SK-N-SH (cell line): ENCODE measurements at regions not wholly inside any gene's neighbourhood (a gene's known extent, or its start where the extent isn't known, plus 50 kb on each side); places are given as distances from the start of the nearest gene placed in this dataset.

Experiments
- CHD2 ChIP-seq: fragments of 150-350 bp; IDR thresholded peaks from 2 replicates; pipeline ENCODE4 v1.6.1; 2018; ENCODE audit warnings: low read length; ENCODE audit not compliant: partially characterized antibody
- CTCF ChIP-seq: fragments of 200-600 bp; sonication (generic); IDR thresholded peaks from 2 replicates; pipeline ENCODE4 v1.6.1; 2017; ENCODE audit warnings: antibody characterized with exemption, mild to moderate bottlenecking, moderate library complexity
- EP300 ChIP-seq, 2 experiments: IDR thresholded peaks; 2 replicates each; pipeline versions ENCODE4 v1.4.0 to v1.6.1; 2012; ENCODE audit warnings: borderline replicate concordance in 1 of 2, low read depth in 1 of 2, low read length in 1 of 2
- MAX ChIP-seq: IDR thresholded peaks from 2 replicates; pipeline ENCODE4 v1.4.0; 2012; ENCODE audit warnings: low read depth
- POLR2AphosphoS5 ChIP-seq: IDR thresholded peaks from 2 replicates; pipeline ENCODE4 v1.6.1; 2012; ENCODE audit warnings: low read depth, low read length
- RAD21 ChIP-seq: IDR thresholded peaks from 2 replicates; pipeline ENCODE4 v1.6.1; 2012; ENCODE audit warnings: mild to moderate bottlenecking, low read length
- RFX5 ChIP-seq: IDR thresholded peaks from 2 replicates; pipeline ENCODE4 v1.6.1; 2012; ENCODE audit warnings: mild to moderate bottlenecking, improper control_type of control experiment, low read length
- SIN3A ChIP-seq: IDR thresholded peaks from 2 replicates; pipeline ENCODE4 v1.6.1; 2012; ENCODE audit warnings: low read depth, mild to moderate bottlenecking, low read length, moderate library complexity, borderline replicate concordance
- SMC3 ChIP-seq: IDR thresholded peaks from 2 replicates; pipeline ENCODE4 v1.6.1; 2012; ENCODE audit warnings: low read depth, low read length, improper control_type of control experiment
- TCF12 ChIP-seq: IDR thresholded peaks from 2 replicates; pipeline ENCODE4 v1.4.0; 2012
- TEAD4 ChIP-seq: IDR thresholded peaks from 2 replicates; pipeline ENCODE4 v1.4.0; 2012; ENCODE audit warnings: mild to moderate bottlenecking, borderline replicate concordance; ENCODE audit not compliant: insufficient read depth
- YY1 ChIP-seq: IDR thresholded peaks from 2 replicates; pipeline ENCODE4 v1.4.0; 2012; ENCODE audit warnings: low read depth, mild to moderate bottlenecking

- no peak for TF ChIP-seq RAD21
- TF ChIP-seq YY1, result no peak
- no peak for TF ChIP-seq POLR2AphosphoS5
- no peak for TF ChIP-seq CTCF
- no peak for TF ChIP-seq CHD2
- no peak for TF ChIP-seq RFX5
- TF ChIP-seq MAX, result no peak
- no peak for TF ChIP-seq EP300 (IDR thresholded peaks at IDR 0.05; ENCODE audit: borderline replicate concordance in 1 of 2, low read depth in 1 of 2, low read length in 1 of 2)
- TF ChIP-seq SMC3, result no peak
- TF ChIP-seq TEAD4, result no peak
- TF ChIP-seq TCF12, result no peak
- TF ChIP-seq SIN3A, result no peak
Observed at GRCh38 chr14:30805284-30805683, 69.1 kb upstream of the COCH start.
